ENCODE measurements at regions not wholly inside any gene's neighbourhood (a gene's known extent, or its start where the extent isn't known, plus 50 kb on each side); places are given as distances from the start of the nearest gene placed in this dataset.

GRCh38 chr5:152269533-152269932 lies 135.5 kb downstream of the NMUR2 start:
- DNase-seq, result no peak

- DNase-seq, result no peak
Measured at GRCh38 chr5:152264645-152265254, 140.3 kb downstream of the NMUR2 start.

GRCh38 chr5:152262667-152263066 lies 142.4 kb downstream of the NMUR2 start:
- DNase-seq, result no peak

GRCh38 chr5:152260940-152261339 lies 144.1 kb downstream of the NMUR2 start:
- no peak for DNase-seq

- no peak for DNase-seq
Measured at GRCh38 chr5:152259702-152260101, 145.4 kb downstream of the NMUR2 start.

GRCh38 chr5:152256580-152256979 lies 148.5 kb downstream of the NMUR2 start:
- no peak for DNase-seq

GRCh38 chr5:152255411-152255810 lies 149.7 kb downstream of the NMUR2 start:
- DNase-seq, result no peak

- DNase-seq, result no peak
Measured at GRCh38 chr5:152247850-152248385, 157.2 kb downstream of the NMUR2 start.

- DNase-seq, result no peak
Measured at GRCh38 chr5:152246401-152246800, 158.7 kb downstream of the NMUR2 start.

GRCh38 chr5:152237531-152237930 lies 167.5 kb downstream of the NMUR2 start:
- DNase-seq, result no peak

- no peak for DNase-seq
Measured at GRCh38 chr5:152226191-152226590, 178.9 kb downstream of the NMUR2 start.

GRCh38 chr5:152221721-152222629 lies 183.1 kb downstream of the NMUR2 start:
- no peak for DNase-seq

GRCh38 chr5:152218694-152219093 lies 186.4 kb downstream of the NMUR2 start:
- DNase-seq, result no peak

- no peak for DNase-seq
Measured at GRCh38 chr5:152205804-152206203, 199.3 kb downstream of the NMUR2 start.

- no peak for DNase-seq
Measured at GRCh38 chr5:152202321-152202720, 202.8 kb downstream of the NMUR2 start.

- no peak for DNase-seq
Measured at GRCh38 chr5:152193391-152194107, 211.5 kb downstream of the NMUR2 start.

- no peak for DNase-seq
Measured at GRCh38 chr5:152188251-152188650, 216.8 kb downstream of the NMUR2 start.

- no peak for DNase-seq
Measured at GRCh38 chr5:152187668-152188067, 217.4 kb downstream of the NMUR2 start.

- no peak for DNase-seq
Measured at GRCh38 chr5:152185547-152186245, 219.4 kb downstream of the NMUR2 start.

- DNase-seq, result no peak
Measured at GRCh38 chr5:152184266-152184665, 220.8 kb downstream of the NMUR2 start.

- no peak for DNase-seq
Measured at GRCh38 chr5:152181461-152181860, 223.6 kb downstream of the NMUR2 start.

GRCh38 chr5:152178350-152178699 lies 226.8 kb downstream of the NMUR2 start:
- DNase-seq, result no peak

Measured in NCI-H526 (cell line).